Neural progenitor cell (in vitro differentiated cells): ENCODE measurements at regions not wholly inside any gene's neighbourhood (a gene's known extent, or its start where the extent isn't known, plus 50 kb on each side); places are given as distances from the start of the nearest gene placed in this dataset.

ENCODE experiments used
- DNase-seq: peaks from one replicate; pipeline ENCODE4 v3.0.0-alpha.2; 2016; ENCODE audit warnings: low spot score
- H2AFZ ChIP-seq: fragments of 200-600 bp; sonication (generic); replicated peaks from 2 replicates; pipeline ENCODE4 v1.6.1; 2016; ENCODE audit warnings: antibody characterized with exemption
- H3F3A ChIP-seq: fragments of 200-600 bp; sonication (generic); 2 replicates; pipeline ENCODE4 v1.6.1; 2016; ENCODE audit warnings: antibody characterized with exemption, low read depth
- H3K27ac ChIP-seq: fragments of 200-600 bp; sonication (generic); 2 replicates; pipeline ENCODE4 v1.5.1; 2016; ENCODE audit warnings: mild to moderate bottlenecking
- H3K27me3 ChIP-seq: fragments of 200-600 bp; sonication (generic); 2 replicates; pipeline ENCODE4 v1.6.1; 2016; ENCODE audit warnings: mild to moderate bottlenecking, moderate library complexity
- H3K36me3 ChIP-seq: fragments of 200-600 bp; sonication (generic); 2 replicates; pipeline ENCODE4 v1.5.1; 2016
- H3K4me1 ChIP-seq: fragments of 200-600 bp; sonication (generic); 2 replicates; pipeline ENCODE4 v1.6.1; 2016; ENCODE audit warnings: mixed run types
- H3K4me2 ChIP-seq: fragments of 200-600 bp; sonication (generic); 2 replicates; pipeline ENCODE4 v1.6.1; 2016
- H3K4me3 ChIP-seq: fragments of 200-600 bp; sonication (generic); 2 replicates; pipeline ENCODE4 v1.5.1; 2016
- H3K79me2 ChIP-seq: fragments of 200-600 bp; sonication (generic); 2 replicates; pipeline ENCODE4 v1.6.1; 2016; ENCODE audit warnings: low read depth
- H3K9ac ChIP-seq: fragments of 200-600 bp; sonication (generic); 2 replicates; pipeline ENCODE4 v1.6.1; 2016
- H3K9me3 ChIP-seq: fragments of 200-600 bp; sonication (generic); 2 replicates; pipeline ENCODE4 v1.5.1; 2016; ENCODE audit warnings: low read depth
- H4K20me1 ChIP-seq: fragments of 200-600 bp; sonication (generic); 2 replicates; pipeline ENCODE4 v1.6.1; 2016; ENCODE audit warnings: low read depth
- H3K27ac Mint-ChIP-seq: 3 replicates; pipeline ENCODE4 v1.8.0; 2021; ENCODE audit warnings: mixed read lengths
- H3K27me3 Mint-ChIP-seq: 2 replicates; pipeline ENCODE4 v1.8.0; 2022; ENCODE audit warnings: low read depth, mild to moderate bottlenecking, inconsistent platforms, moderate library complexity, mixed read lengths; ENCODE audit not compliant: insufficient read depth
- H3K36me3 Mint-ChIP-seq: 3 replicates; pipeline ENCODE4 v1.8.0; 2021; ENCODE audit warnings: mixed read lengths
- H3K4me1 Mint-ChIP-seq: 3 replicates; pipeline ENCODE4 v1.8.0; 2021; ENCODE audit warnings: mixed read lengths
- H3K4me3 Mint-ChIP-seq: 3 replicates; pipeline ENCODE4 v1.8.0; 2021; ENCODE audit warnings: mild to moderate bottlenecking, moderate library complexity, mixed read lengths
- H3K9me3 Mint-ChIP-seq: 3 replicates; pipeline ENCODE4 v1.8.0; 2020; ENCODE audit warnings: mixed read lengths
- EZH2 ChIP-seq: fragments of 200-600 bp; sonication (generic); IDR thresholded peaks from 2 replicates; pipeline ENCODE4 v1.6.1; 2017; ENCODE audit warnings: antibody characterized with exemption, mild to moderate bottlenecking, moderate library complexity
- EZH2phosphoT487 ChIP-seq: fragments of 200-600 bp; sonication (generic); IDR thresholded peaks from 2 replicates; pipeline ENCODE4 v1.6.1; 2017; ENCODE audit warnings: antibody characterized with exemption
- TF ChIP-seq, protein P1 (sequence below): fragments of 200-600 bp; sonication (generic); IDR thresholded peaks from 2 replicates; pipeline ENCODE4 v1.5.1; 2017; ENCODE audit warnings: antibody characterized with exemption, mild to moderate bottlenecking

DNA sequence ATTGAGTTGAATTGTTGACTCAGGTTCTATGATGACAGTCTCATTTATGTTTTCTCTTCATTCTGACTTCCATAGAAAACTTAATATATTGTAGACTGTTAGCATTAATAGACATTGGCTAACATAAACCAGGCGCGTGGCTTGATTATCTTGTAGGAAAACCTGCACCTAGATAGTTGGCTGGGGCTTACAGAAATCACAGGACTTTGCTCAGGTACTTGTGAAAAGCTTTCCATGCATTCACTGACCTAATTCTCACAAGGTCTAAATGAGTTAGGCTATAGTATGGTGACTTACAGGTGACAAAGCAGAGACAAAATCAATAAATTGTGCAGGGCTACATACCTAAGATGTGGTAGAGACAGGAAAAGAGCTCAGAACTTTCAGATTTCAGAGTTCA lies 212.8 kb downstream of the GPAT3 start:
- H3K4me1 Mint-ChIP-seq, result no peaks in the 10 kb centered on the region
- H3K27me3 Mint-ChIP-seq, result peaks cover 5% of the 10 kb centered on the region
- H4K20me1 ChIP-seq, result no peaks in the 10 kb centered on the region
- no peaks in the 10 kb centered on the region for H3K79me2 ChIP-seq
- no peak for TF ChIP-seq EZH2
- TF ChIP-seq, protein P1, sequence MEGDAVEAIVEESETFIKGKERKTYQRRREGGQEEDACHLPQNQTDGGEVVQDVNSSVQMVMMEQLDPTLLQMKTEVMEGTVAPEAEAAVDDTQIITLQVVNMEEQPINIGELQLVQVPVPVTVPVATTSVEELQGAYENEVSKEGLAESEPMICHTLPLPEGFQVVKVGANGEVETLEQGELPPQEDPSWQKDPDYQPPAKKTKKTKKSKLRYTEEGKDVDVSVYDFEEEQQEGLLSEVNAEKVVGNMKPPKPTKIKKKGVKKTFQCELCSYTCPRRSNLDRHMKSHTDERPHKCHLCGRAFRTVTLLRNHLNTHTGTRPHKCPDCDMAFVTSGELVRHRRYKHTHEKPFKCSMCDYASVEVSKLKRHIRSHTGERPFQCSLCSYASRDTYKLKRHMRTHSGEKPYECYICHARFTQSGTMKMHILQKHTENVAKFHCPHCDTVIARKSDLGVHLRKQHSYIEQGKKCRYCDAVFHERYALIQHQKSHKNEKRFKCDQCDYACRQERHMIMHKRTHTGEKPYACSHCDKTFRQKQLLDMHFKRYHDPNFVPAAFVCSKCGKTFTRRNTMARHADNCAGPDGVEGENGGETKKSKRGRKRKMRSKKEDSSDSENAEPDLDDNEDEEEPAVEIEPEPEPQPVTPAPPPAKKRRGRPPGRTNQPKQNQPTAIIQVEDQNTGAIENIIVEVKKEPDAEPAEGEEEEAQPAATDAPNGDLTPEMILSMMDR, result no peak
- no peak for TF ChIP-seq EZH2phosphoT487
- no peaks in the 10 kb centered on the region for H3F3A ChIP-seq
- H3K4me3 Mint-ChIP-seq, result no peak overlapping the region
- no peaks in the 10 kb centered on the region for H3K36me3 ChIP-seq
- no peak overlapping the region for H3K27ac Mint-ChIP-seq
- DNase-seq, result no peak
- H3K9me3 Mint-ChIP-seq, result no peaks in the 10 kb centered on the region
- no peaks in the 10 kb centered on the region for H3K4me1 ChIP-seq
- H3K4me3 ChIP-seq, result no peak overlapping the region
- no peaks in the 10 kb centered on the region for H3K36me3 Mint-ChIP-seq
- H3K27ac ChIP-seq, result no peak overlapping the region
- no peak overlapping the region for H3K9ac ChIP-seq
- no peaks in the 10 kb centered on the region for H3K27me3 ChIP-seq
- H3K4me2 ChIP-seq, result no peak overlapping the region
- H3K9me3 ChIP-seq, result no peaks in the 10 kb centered on the region
- no peak overlapping the region for H2AFZ ChIP-seq

DNA sequence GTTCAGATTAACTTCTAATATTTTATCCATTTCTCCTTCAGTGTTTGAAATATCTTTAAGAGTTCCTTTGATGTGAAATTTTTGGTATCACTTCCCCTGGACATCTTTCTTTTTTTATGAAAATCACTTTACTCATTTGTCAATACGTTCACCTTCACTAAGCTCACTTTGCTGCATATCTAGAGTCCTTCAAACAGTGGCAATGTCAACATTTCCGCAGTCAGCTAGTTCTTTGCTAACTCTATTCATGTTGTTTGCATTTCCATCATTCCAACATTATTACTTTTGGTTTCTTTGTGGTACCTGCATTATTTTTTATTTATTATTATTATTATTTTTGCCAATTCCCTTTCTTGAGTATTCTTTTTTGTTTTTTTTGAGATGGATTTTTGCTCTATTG lies 203.0 kb downstream of the GPAT3 start:
- Histone ChIP-seq H3K79me2 (no peaks in the 10 kb centered on the region), H4K20me1 (no peaks in the 10 kb centered on the region), H3K36me3 (no peaks in the 10 kb centered on the region), H3F3A (no peaks in the 10 kb centered on the region), H3K4me1 (no peaks in the 10 kb centered on the region), H3K9ac (no peak overlapping the region), H3K27me3 (no peaks in the 10 kb centered on the region), H3K27ac (no peak overlapping the region), H3K4me2 (no peak overlapping the region), H3K9me3 (no peaks in the 10 kb centered on the region), H3K4me3 (no peak overlapping the region), H2AFZ (no peak overlapping the region)
- DNase-seq, result no peak
- H3K27me3 Mint-ChIP-seq, result no peaks in the 10 kb centered on the region
- no peaks in the 10 kb centered on the region for H3K9me3 Mint-ChIP-seq
- H3K4me1 Mint-ChIP-seq, result no peaks in the 10 kb centered on the region
- no peak overlapping the region for H3K4me3 Mint-ChIP-seq
- no peaks in the 10 kb centered on the region for H3K36me3 Mint-ChIP-seq
- no peak overlapping the region for H3K27ac Mint-ChIP-seq
- no peak for TF ChIP-seq EZH2
- TF ChIP-seq, protein P1, result no peak
- no peak for TF ChIP-seq EZH2phosphoT487

DNA sequence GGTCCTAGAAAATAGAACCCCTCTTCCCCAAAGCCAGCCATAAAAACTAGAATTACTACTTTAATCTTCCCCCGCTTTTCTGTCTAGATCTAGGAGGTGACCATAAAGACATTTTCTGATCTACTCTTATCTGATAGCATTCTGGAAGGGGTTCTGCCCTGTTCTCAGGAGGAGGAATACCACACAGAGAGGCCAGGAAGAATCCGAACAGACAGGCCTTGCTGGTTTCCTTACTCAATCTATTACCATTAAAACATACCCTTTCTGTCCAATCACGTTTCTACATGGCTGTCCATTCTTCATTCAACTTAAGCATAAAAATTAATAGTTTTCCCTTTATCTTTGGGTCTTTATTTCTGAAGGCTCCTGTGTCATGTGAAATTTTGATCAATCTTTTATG lies 198.7 kb downstream of the GPAT3 start:
- H4K20me1 ChIP-seq, result no peaks in the 10 kb centered on the region
- peaks cover 3% of the 10 kb centered on the region for H3K9me3 ChIP-seq
- no peaks in the 10 kb centered on the region for H3K4me1 ChIP-seq
- Mint-ChIP-seq H3K27ac (no peak overlapping the region), H3K9me3 (peaks cover 6% of the 10 kb centered on the region), H3K36me3 (no peaks in the 10 kb centered on the region), H3K4me3 (no peak overlapping the region), H3K27me3 (peaks cover 7% of the 10 kb centered on the region), H3K4me1 (no peaks in the 10 kb centered on the region)
- no peak for DNase-seq
- H3K27ac ChIP-seq, result no peak overlapping the region
- no peaks in the 10 kb centered on the region for H3F3A ChIP-seq
- H3K9ac ChIP-seq, result no peak overlapping the region
- H3K79me2 ChIP-seq, result no peaks in the 10 kb centered on the region
- H3K27me3 ChIP-seq, result no peaks in the 10 kb centered on the region
- TF ChIP-seq EZH2phosphoT487 (no peak), EZH2 (no peak)
- TF ChIP-seq, protein P1, result no peak
- H3K4me2 ChIP-seq, result no peak overlapping the region
- no peak overlapping the region for H3K4me3 ChIP-seq
- no peaks in the 10 kb centered on the region for H3K36me3 ChIP-seq
- H2AFZ ChIP-seq, result no peak overlapping the region
